H9 (cell line): ENCODE measurements at regions not wholly inside any gene's neighbourhood (a gene's known extent, or its start where the extent isn't known, plus 50 kb on each side); places are given as distances from the start of the nearest gene placed in this dataset.

ENCODE experiments used
- DNase-seq: peaks from one replicate; pipeline ENCODE4 v3.0.0-alpha.2; 2017
- H2AFZ ChIP-seq: one replicate; pipeline ENCODE4 v1.6.1; 2013; ENCODE audit warnings: mild to moderate bottlenecking, low read length, control low read depth, moderate library complexity
- H2AK5ac ChIP-seq: 2 replicates; pipeline ENCODE4 v1.6.1; 2013; ENCODE audit warnings: low read length, control low read depth, mixed read lengths; ENCODE audit not compliant: insufficient read length
- H2BK120ac ChIP-seq: one replicate; pipeline ENCODE4 v1.6.1; 2013; ENCODE audit warnings: low read depth, mild to moderate bottlenecking, low read length, control low read depth, inconsistent platforms; ENCODE audit not compliant: poor library complexity, severe bottlenecking
- H2BK12ac ChIP-seq: 2 replicates; pipeline ENCODE4 v1.6.1; 2013; ENCODE audit warnings: low read length, control low read depth, mixed read lengths, low read depth; ENCODE audit not compliant: insufficient read length
- H2BK15ac ChIP-seq: 2 replicates; pipeline ENCODE4 v1.6.1; 2013; ENCODE audit warnings: low read depth, low read length, control low read depth
- H2BK20ac ChIP-seq: one replicate; pipeline ENCODE4 v1.6.1; 2013; ENCODE audit warnings: low read depth, mild to moderate bottlenecking, low read length, control low read depth, inconsistent platforms; ENCODE audit not compliant: poor library complexity, severe bottlenecking
- H2BK5ac ChIP-seq: 2 replicates; pipeline ENCODE4 v1.6.1; 2013; ENCODE audit warnings: low read length, control low read depth, mixed read lengths; ENCODE audit not compliant: insufficient read length
- H3K14ac ChIP-seq: 2 replicates; pipeline ENCODE4 v1.6.1; 2013; ENCODE audit warnings: low read length, control low read depth; ENCODE audit not compliant: insufficient read depth
- H3K18ac ChIP-seq: 2 replicates; pipeline ENCODE4 v1.6.1; 2013; ENCODE audit warnings: low read depth, mild to moderate bottlenecking, mixed read lengths, low read length, control low read depth; ENCODE audit not compliant: insufficient read length
- H3K23ac ChIP-seq: 2 replicates; pipeline ENCODE4 v1.6.1; 2013; ENCODE audit warnings: low read length, control low read depth, mixed read lengths, low read depth; ENCODE audit not compliant: insufficient read length
- H3K23me2 ChIP-seq: 2 replicates; pipeline ENCODE4 v1.6.1; 2013; ENCODE audit warnings: low read depth, mild to moderate bottlenecking, mixed read lengths, low read length, control low read depth; ENCODE audit not compliant: insufficient read length, poor library complexity, severe bottlenecking
- H3K27ac ChIP-seq: 2 replicates; pipeline ENCODE4 v1.5.1; 2013; ENCODE audit warnings: low read length, control low read depth, mixed read lengths, low read depth; ENCODE audit not compliant: insufficient read length
- H3K27me3 ChIP-seq: 2 replicates; pipeline ENCODE4 v1.6.1; 2013; ENCODE audit warnings: low read length, control low read depth, inconsistent platforms; ENCODE audit not compliant: insufficient read depth
- H3K4ac ChIP-seq: 2 replicates; pipeline ENCODE4 v1.6.1; 2013; ENCODE audit warnings: low read depth, mild to moderate bottlenecking, control low read depth, inconsistent platforms, low read length, moderate library complexity
- H3K4me1 ChIP-seq: 2 replicates; pipeline ENCODE4 v1.6.1; 2013; ENCODE audit warnings: low read length, control low read depth, inconsistent platforms; ENCODE audit not compliant: insufficient read depth
- H3K4me2 ChIP-seq: 2 replicates; pipeline ENCODE4 v1.6.1; 2013; ENCODE audit warnings: low read length, control low read depth, mixed read lengths; ENCODE audit not compliant: insufficient read length, insufficient read depth
- H3K56ac ChIP-seq: 2 replicates; pipeline ENCODE4 v1.6.1; 2013; ENCODE audit warnings: low read depth, mild to moderate bottlenecking, mixed read lengths, low read length, control low read depth; ENCODE audit not compliant: insufficient read length
- H3K79me1 ChIP-seq: 2 replicates; pipeline ENCODE4 v1.6.1; 2013; ENCODE audit warnings: low read depth, mild to moderate bottlenecking, moderate library complexity, low read length, control low read depth, inconsistent platforms; ENCODE audit not compliant: insufficient read depth, poor library complexity, severe bottlenecking
- H3K79me2 ChIP-seq: 2 replicates; pipeline ENCODE4 v1.6.1; 2013; ENCODE audit warnings: low read length, control low read depth, inconsistent platforms; ENCODE audit not compliant: insufficient read depth
- H3K9ac ChIP-seq: 2 replicates; pipeline ENCODE4 v1.6.1; 2013; ENCODE audit warnings: low read length, control low read depth, mixed read lengths; ENCODE audit not compliant: insufficient read length; ENCODE audit errors: extremely low read depth
- H3K9me3 ChIP-seq: one replicate; pipeline ENCODE4 v1.6.1; 2013; ENCODE audit warnings: low read depth, low read length, inconsistent platforms; ENCODE audit not compliant: control insufficient read depth
- H3T11ph ChIP-seq: one replicate; pipeline ENCODE4 v1.6.1; 2013; ENCODE audit warnings: mild to moderate bottlenecking, low read length, control low read depth, inconsistent platforms
- H4K20me1 ChIP-seq: one replicate; pipeline ENCODE4 v1.6.1; 2013; ENCODE audit not compliant: control insufficient read depth, insufficient read length, insufficient read depth
- H4K5ac ChIP-seq: 2 replicates; pipeline ENCODE4 v1.6.1; 2013; ENCODE audit warnings: low read depth, mild to moderate bottlenecking, mixed read lengths, low read length, control low read depth; ENCODE audit not compliant: insufficient read length
- H4K8ac ChIP-seq: replicated peaks from 2 replicates; pipeline ENCODE4 v1.6.1; 2013; ENCODE audit warnings: low read length, control low read depth, mixed read lengths, low read depth; ENCODE audit not compliant: insufficient read length
- H4K91ac ChIP-seq: 2 replicates; pipeline ENCODE4 v1.6.1; 2013; ENCODE audit warnings: low read depth, mild to moderate bottlenecking, moderate library complexity, mixed read lengths, low read length, control low read depth; ENCODE audit not compliant: insufficient read length
- H3K27ac Mint-ChIP-seq, 3 experiments: 2 replicates in 2 of 3; 3 replicates in 1 of 3; pipeline ENCODE4 v1.8.0; 2020 to 2021; ENCODE audit warnings: mixed read lengths in 3 of 3, mild to moderate bottlenecking in 1 of 3, moderate library complexity in 1 of 3
- H3K27me3 Mint-ChIP-seq: 2 replicates; pipeline ENCODE4 v1.8.0; 2021; ENCODE audit warnings: low read depth, mild to moderate bottlenecking, moderate library complexity, mixed read lengths
- H3K36me3 Mint-ChIP-seq, 3 experiments: 2 replicates in 2 of 3; 3 replicates in 1 of 3; pipeline ENCODE4 v1.8.0; 2020 to 2021; ENCODE audit warnings: low read depth in 3 of 3, mixed read lengths in 3 of 3; ENCODE audit not compliant: insufficient read depth in 1 of 3
- H3K4me1 Mint-ChIP-seq, 2 experiments: 2 replicates each; pipeline ENCODE4 v1.8.0; 2020; ENCODE audit warnings: mixed read lengths in 2 of 2
- H3K4me3 Mint-ChIP-seq, 2 experiments: 2 replicates in 1 of 2; 3 replicates in 1 of 2; pipeline ENCODE4 v1.8.0; 2020 to 2021; ENCODE audit warnings: mild to moderate bottlenecking in 2 of 2, mixed read lengths in 2 of 2, moderate library complexity in 1 of 2
- H3K9me3 Mint-ChIP-seq, 2 experiments: 2 replicates in 1 of 2; 3 replicates in 1 of 2; pipeline ENCODE4 v1.8.0; 2020; ENCODE audit warnings: mild to moderate bottlenecking in 2 of 2, mixed read lengths in 2 of 2, moderate library complexity in 1 of 2
- CTCF ChIP-seq: fragments of 200-600 bp; sonication (generic); conservative IDR thresholded peaks from 3 replicates; pipeline ENCODE4 v1.8.0; 2021; ENCODE audit warnings: antibody characterized with exemption, mild to moderate bottlenecking
- WGBS: extraction: QIAGEN DNeasy Blood & Tissue Kit; methylation state at CpG from one replicate; pipeline ENCODE4 v1.1.7; 2013; ENCODE audit warnings: missing lambda C conversion rate, low lambda C conversion rate, mixed read lengths; ENCODE audit not compliant: insufficient read length; ENCODE audit errors: extremely low coverage; 5-methylcytosine and 5-hydroxymethylcytosine counted together

DNA sequence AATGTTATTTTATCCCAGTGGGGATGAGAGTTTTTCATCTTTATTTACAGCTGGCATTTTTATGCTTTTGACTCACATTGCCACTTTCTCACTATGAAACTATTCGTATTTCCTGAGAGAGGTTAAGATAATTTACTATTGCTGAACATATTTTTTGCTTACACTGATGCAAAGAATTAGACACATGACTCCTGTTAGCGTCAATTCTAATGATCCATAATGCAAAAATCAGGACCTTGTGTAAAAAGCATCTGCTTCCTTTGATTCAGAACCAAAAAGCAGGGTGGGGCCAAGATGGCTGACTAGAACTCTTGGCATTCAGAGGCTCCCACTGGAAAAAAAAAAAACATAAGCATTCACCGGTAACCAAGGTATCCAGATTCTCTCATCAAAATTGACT, 464.8 kb downstream of the SEMA3D start:
- Histone ChIP-seq H3K4ac (no peak overlapping the region), H2BK120ac (no peak overlapping the region), H3K14ac (no peak overlapping the region), H2AK5ac (no peak overlapping the region), H4K8ac (no peak overlapping the region), H3K27me3 (no peaks in the 10 kb centered on the region), H4K91ac (no peak overlapping the region), H3T11ph (no peak overlapping the region), H3K79me2 (no peaks in the 10 kb centered on the region), H2AFZ (no peak overlapping the region), H2BK12ac (no peak overlapping the region), H2BK20ac (no peak overlapping the region), H2BK15ac (no peak overlapping the region), H3K18ac (no peak overlapping the region), H2BK5ac (no peak overlapping the region), H3K4me1 (no peaks in the 10 kb centered on the region), H3K23me2 (no peaks in the 10 kb centered on the region), H3K79me1 (no peaks in the 10 kb centered on the region), H4K20me1 (no peaks in the 10 kb centered on the region), H4K5ac (no peak overlapping the region), H3K9me3 (no peaks in the 10 kb centered on the region), H3K23ac (no peak overlapping the region), H3K4me2 (no peak overlapping the region), H3K9ac (no peak overlapping the region), H3K56ac (no peak overlapping the region), H3K27ac (no peak overlapping the region)
- no CpG with 5 or more reads among the region's 3 CpGs for WGBS
- no peak for DNase-seq
- Mint-ChIP-seq H3K4me1 (no peaks in the 10 kb centered on the region), H3K4me3 (no peak overlapping the region), H3K27me3 (no peaks in the 10 kb centered on the region), H3K27ac (peak overlapping the region in 1 of 3 experiments; percentile 76; a peak in 1 of 7 replicates), H3K9me3 (no peaks in the 10 kb centered on the region; a peak in 2 of 5 replicates), H3K36me3 (peaks cover 0 to 15% (median 0%) of the 10 kb centered on the region in 3 experiments; a peak in 3 of 7 replicates)
- TF ChIP-seq CTCF = no peak
